Osteoblast (primary cell): ENCODE measurements at regions not wholly inside any gene's neighbourhood (a gene's known extent, or its start where the extent isn't known, plus 50 kb on each side); places are given as distances from the start of the nearest gene placed in this dataset.

Source experiments
- DNase-seq: peaks from one replicate; pipeline ENCODE4 v3.0.0; 2011; ENCODE audit warnings: low spot score, mixed read lengths; ENCODE audit not compliant: insufficient read length; ENCODE audit errors: missing footprints
- H2AFZ ChIP-seq: 2 replicates; pipeline ENCODE4 v1.6.0; 2011; ENCODE audit warnings: mild to moderate bottlenecking, low read length
- H3K27ac ChIP-seq: 2 replicates; pipeline ENCODE4 v1.5.1; 2011; ENCODE audit warnings: mild to moderate bottlenecking, low read depth, low read length, moderate library complexity
- H3K27me3 ChIP-seq: 2 replicates; pipeline ENCODE4 v1.6.0; 2012; ENCODE audit warnings: mild to moderate bottlenecking, control low read depth, inconsistent platforms, low read length, moderate library complexity; ENCODE audit not compliant: insufficient read depth
- H3K36me3 ChIP-seq: 2 replicates; pipeline ENCODE4 v1.5.1; 2011; ENCODE audit warnings: mild to moderate bottlenecking, low read length, control low read depth, moderate library complexity; ENCODE audit not compliant: insufficient read depth
- H3K4me1 ChIP-seq: 2 replicates; pipeline ENCODE4 v1.5.1; 2011; ENCODE audit warnings: mild to moderate bottlenecking, low read length, control low read depth, moderate library complexity; ENCODE audit not compliant: insufficient read depth
- H3K4me2 ChIP-seq: 2 replicates; pipeline ENCODE4 v1.6.0; 2011; ENCODE audit warnings: mild to moderate bottlenecking, low read length; ENCODE audit not compliant: insufficient read depth
- H3K4me3 ChIP-seq: fragments of 200-600 bp; sonication (generic); 3 replicates; pipeline ENCODE4 v1.5.1; 2012; ENCODE audit warnings: mild to moderate bottlenecking, low read length, inconsistent platforms; ENCODE audit not compliant: insufficient read depth
- H3K79me2 ChIP-seq: 2 replicates; pipeline ENCODE4 v1.6.0; 2012; ENCODE audit warnings: mild to moderate bottlenecking, low read length, control low read depth, inconsistent platforms; ENCODE audit not compliant: insufficient read depth
- H3K9me3 ChIP-seq: 2 replicates; pipeline ENCODE4 v1.5.1; 2011; ENCODE audit warnings: low read depth, low read length, control low read depth
- H4K20me1 ChIP-seq: 2 replicates; pipeline ENCODE4 v1.6.0; 2012; ENCODE audit warnings: mild to moderate bottlenecking, low read length, control low read depth; ENCODE audit not compliant: insufficient read depth
- CTCF ChIP-seq: IDR thresholded peaks from 2 replicates; pipeline ENCODE4 v1.5.1; 2011; ENCODE audit warnings: mild to moderate bottlenecking, low read depth, low read length, moderate library complexity; ENCODE audit errors: extremely low read depth

- Histone ChIP-seq H3K4me1 (peaks cover 12% of the 10 kb centered on the region), H3K4me3 (no peak overlapping the region), H3K27ac (no peak overlapping the region), H3K79me2 (no peaks in the 10 kb centered on the region), H3K4me2 (no peak overlapping the region), H4K20me1 (no peaks in the 10 kb centered on the region), H3K27me3 (no peaks in the 10 kb centered on the region), H3K9me3 (no peaks in the 10 kb centered on the region), H3K36me3 (no peaks in the 10 kb centered on the region), H2AFZ (no peak overlapping the region)
- TF ChIP-seq CTCF = no peak
- DNase-seq = no peak
Observed at GRCh38 chr14:55516776-55517175, 63.2 kb upstream of the KTN1 start.

- no peak overlapping the region for H3K27ac ChIP-seq
- H2AFZ ChIP-seq = no peak overlapping the region
- no peak overlapping the region for H3K4me2 ChIP-seq
- DNase-seq = no peak
- no peak for TF ChIP-seq CTCF
- no peaks in the 10 kb centered on the region for H3K36me3 ChIP-seq
- no peaks in the 10 kb centered on the region for H4K20me1 ChIP-seq
- no peak overlapping the region for H3K4me3 ChIP-seq
- no peaks in the 10 kb centered on the region for H3K9me3 ChIP-seq
- peaks cover 10% of the 10 kb centered on the region for H3K4me1 ChIP-seq
- no peaks in the 10 kb centered on the region for H3K79me2 ChIP-seq
- no peaks in the 10 kb centered on the region for H3K27me3 ChIP-seq
Observed at GRCh38 chr14:55518391-55518790, 61.6 kb upstream of the KTN1 start.

GRCh38 chr14:55519473-55520080, 60.4 kb upstream of the KTN1 start:
- no peaks in the 10 kb centered on the region for H4K20me1 ChIP-seq
- H3K27me3 ChIP-seq = no peaks in the 10 kb centered on the region
- TF ChIP-seq CTCF = no peak
- H3K9me3 ChIP-seq = no peaks in the 10 kb centered on the region
- no peak for DNase-seq
- H3K4me3 ChIP-seq = no peak overlapping the region
- H3K79me2 ChIP-seq = no peaks in the 10 kb centered on the region
- H3K4me2 ChIP-seq = no peak overlapping the region
- no peak overlapping the region for H3K27ac ChIP-seq
- no peaks in the 10 kb centered on the region for H3K36me3 ChIP-seq
- no peak overlapping the region for H2AFZ ChIP-seq
- H3K4me1 ChIP-seq = peaks cover 7% of the 10 kb centered on the region

GRCh38 chr14:55523321-55523720, 56.7 kb upstream of the KTN1 start:
- TF ChIP-seq CTCF = no peak
- Histone ChIP-seq H3K27me3 (no peaks in the 10 kb centered on the region), H3K79me2 (no peaks in the 10 kb centered on the region), H3K27ac (no peak overlapping the region), H3K9me3 (no peaks in the 10 kb centered on the region), H3K4me1 (no peaks in the 10 kb centered on the region), H3K4me3 (no peak overlapping the region), H4K20me1 (no peaks in the 10 kb centered on the region), H3K36me3 (no peaks in the 10 kb centered on the region), H3K4me2 (no peak overlapping the region), H2AFZ (no peak overlapping the region)
- no peak for DNase-seq
